ENCODE measurements at regions not wholly inside any gene's neighbourhood (a gene's known extent, or its start where the extent isn't known, plus 50 kb on each side); places are given as distances from the start of the nearest gene placed in this dataset.

GRCh38 chr4:17174751-17175150 is 276.3 kb upstream of the LDB2 start:
- no peak for DNase-seq (ENCODE audit: low read depth in 2 of 2)

- DNase-seq (ENCODE audit: low read depth in 2 of 2): no peak
These were observed 274.9 kb upstream of the LDB2 start for GRCh38 chr4:17173300-17173699.

GRCh38 chr4:17170131-17170530 is 271.7 kb upstream of the LDB2 start:
- no peak for DNase-seq (ENCODE audit: low read depth in 2 of 2)

GRCh38 chr4:17169699-17170098 is 271.3 kb upstream of the LDB2 start:
- no peak for DNase-seq (ENCODE audit: low read depth in 2 of 2)

GRCh38 chr4:17168571-17168970 is 270.1 kb upstream of the LDB2 start:
- no peak for DNase-seq (ENCODE audit: low read depth in 2 of 2)

GRCh38 chr4:17166954-17167353 is 268.5 kb upstream of the LDB2 start:
- no peak for DNase-seq (ENCODE audit: low read depth in 2 of 2)

- DNase-seq (ENCODE audit: low read depth in 2 of 2): no peak
These were observed 266.8 kb upstream of the LDB2 start for GRCh38 chr4:17165286-17165685.

GRCh38 chr4:17164666-17165065 is 266.2 kb upstream of the LDB2 start:
- no peak for DNase-seq (ENCODE audit: low read depth in 2 of 2)

GRCh38 chr4:17163156-17163771 is 264.8 kb upstream of the LDB2 start:
- DNase-seq (ENCODE audit: low read depth in 2 of 2): no peak

- DNase-seq (ENCODE audit: low read depth in 2 of 2): no peak
These were observed 258.9 kb upstream of the LDB2 start for GRCh38 chr4:17157304-17157703.

- no peak for DNase-seq (ENCODE audit: low read depth in 2 of 2)
These were observed 257.0 kb upstream of the LDB2 start for GRCh38 chr4:17155486-17155885.

GRCh38 chr4:17153572-17153971 is 255.1 kb upstream of the LDB2 start:
- DNase-seq (ENCODE audit: low read depth in 2 of 2): no peak

GRCh38 chr4:17152941-17153540 is 254.6 kb upstream of the LDB2 start:
- no peak for DNase-seq (ENCODE audit: low read depth in 2 of 2)

GRCh38 chr4:17142232-17142711 is 243.8 kb upstream of the LDB2 start:
- no peak for DNase-seq (ENCODE audit: low read depth in 2 of 2)

- no peak for DNase-seq (ENCODE audit: low read depth in 2 of 2)
These were observed 240.4 kb upstream of the LDB2 start for GRCh38 chr4:17138847-17139246.

GRCh38 chr4:17134565-17134964 is 236.1 kb upstream of the LDB2 start:
- no peak for DNase-seq (ENCODE audit: low read depth in 2 of 2)

GRCh38 chr4:17134100-17134499 is 235.7 kb upstream of the LDB2 start:
- no peak for DNase-seq (ENCODE audit: low read depth in 2 of 2)

GRCh38 chr4:17132226-17132625 is 233.8 kb upstream of the LDB2 start:
- DNase-seq (ENCODE audit: low read depth in 2 of 2): no peak

- DNase-seq (ENCODE audit: low read depth in 2 of 2): no peak
These were observed 229.8 kb upstream of the LDB2 start for GRCh38 chr4:17128268-17128667.

GRCh38 chr4:17126321-17126966 is 228.0 kb upstream of the LDB2 start:
- no peak for DNase-seq (ENCODE audit: low read depth in 2 of 2)

GRCh38 chr4:17124767-17125166 is 226.3 kb upstream of the LDB2 start:
- DNase-seq (ENCODE audit: low read depth in 2 of 2): no peak

GRCh38 chr4:17120761-17121160 is 222.3 kb upstream of the LDB2 start:
- no peak for DNase-seq (ENCODE audit: low read depth in 2 of 2)

- DNase-seq (ENCODE audit: low read depth in 2 of 2): no peak
These were observed 219.3 kb upstream of the LDB2 start for GRCh38 chr4:17117746-17118145.

Data from activated CD4-positive, alpha-beta T cell treated with anti-CD3 and anti-CD28 coated beads for 24 hours (primary cell).